PFSK-1 (cell line): ENCODE measurements at regions not wholly inside any gene's neighbourhood (a gene's known extent, or its start where the extent isn't known, plus 50 kb on each side); places are given as distances from the start of the nearest gene placed in this dataset.

Experiments
- POLR2AphosphoS5 ChIP-seq: IDR thresholded peaks from 2 replicates; pipeline ENCODE4 v1.6.1; 2012; ENCODE audit warnings: low read depth, mild to moderate bottlenecking, control low read depth, low read length, moderate library complexity
- SIN3A ChIP-seq: IDR thresholded peaks from 2 replicates; pipeline ENCODE4 v1.6.1; 2012; ENCODE audit warnings: mild to moderate bottlenecking, low read length, moderate library complexity, borderline replicate concordance; ENCODE audit not compliant: insufficient read depth
- TAF1 ChIP-seq: IDR thresholded peaks from 2 replicates; pipeline ENCODE4 v1.6.1; 2012; ENCODE audit warnings: low read length, control low read depth, borderline replicate concordance; ENCODE audit not compliant: insufficient read depth

- no peak for TF ChIP-seq TAF1
- TF ChIP-seq POLR2AphosphoS5, result no peak
- TF ChIP-seq SIN3A, result no peak
These were observed 447.4 kb downstream of the EFNB2 start for GRCh38 chr13:106088085-106088484.
